DOHH2 (cell line): ENCODE measurements at regions not wholly inside any gene's neighbourhood (a gene's known extent, or its start where the extent isn't known, plus 50 kb on each side); places are given as distances from the start of the nearest gene placed in this dataset.

ENCODE experiments used
- H3F3A ChIP-seq: fragments of 200-600 bp; sonication (generic), shearing (Covaris generic); 2 replicates; pipeline ENCODE4 v1.6.0; 2016; ENCODE audit warnings: antibody characterized with exemption, mild to moderate bottlenecking; ENCODE audit not compliant: control insufficient read depth, insufficient read depth
- H3K27ac ChIP-seq: fragments of 200-600 bp; sonication (generic); 2 replicates; pipeline ENCODE4 v1.5.1; 2014; ENCODE audit warnings: low read depth, mild to moderate bottlenecking, low read length, moderate library complexity
- H3K27me3 ChIP-seq: fragments of 200-600 bp; sonication (generic); 2 replicates; pipeline ENCODE4 v1.6.1; 2014; ENCODE audit warnings: mild to moderate bottlenecking, low read length, mixed read lengths; ENCODE audit not compliant: control insufficient read depth
- H3K36me3 ChIP-seq: fragments of 200-600 bp; sonication (generic); 2 replicates; pipeline ENCODE4 v1.6.1; 2014; ENCODE audit warnings: mild to moderate bottlenecking, low read length, moderate library complexity, mixed read lengths; ENCODE audit not compliant: control insufficient read depth
- H3K4me1 ChIP-seq: fragments of 200-600 bp; sonication (generic); 2 replicates; pipeline ENCODE4 v1.6.1; 2014; ENCODE audit warnings: mild to moderate bottlenecking, low read length, mixed read lengths; ENCODE audit not compliant: control insufficient read depth
- H3K4me2 ChIP-seq: fragments of 200-600 bp; sonication (generic); 2 replicates; pipeline ENCODE4 v1.6.0; 2014; ENCODE audit warnings: mild to moderate bottlenecking, low read length, moderate library complexity
- H3K4me3 ChIP-seq: fragments of 200-600 bp; sonication (generic); 2 replicates; pipeline ENCODE4 v1.5.1; 2014; ENCODE audit warnings: mild to moderate bottlenecking, low read length, mixed read lengths
- H3K79me2 ChIP-seq: fragments of 200-600 bp; sonication (generic); 2 replicates; pipeline ENCODE4 v1.6.1; 2014; ENCODE audit warnings: mild to moderate bottlenecking, low read length, mixed read lengths; ENCODE audit not compliant: control insufficient read depth
- H3K9me2 ChIP-seq: fragments of 200-600 bp; sonication (generic); replicated peaks from 2 replicates; pipeline ENCODE4 v1.6.1; 2014; ENCODE audit warnings: mild to moderate bottlenecking, low read length, mixed read lengths; ENCODE audit not compliant: control insufficient read depth
- H3K9me3 ChIP-seq: fragments of 200-600 bp; sonication (generic); 2 replicates; pipeline ENCODE4 v1.6.1; 2014; ENCODE audit warnings: antibody characterized with exemption, low read length, mixed read lengths; ENCODE audit not compliant: control insufficient read depth, insufficient read depth
- H4K20me1 ChIP-seq: fragments of 200-600 bp; sonication (generic); 2 replicates; pipeline ENCODE4 v1.6.0; 2014; ENCODE audit warnings: low read depth, mild to moderate bottlenecking, antibody characterized with exemption, low read length, moderate library complexity; ENCODE audit not compliant: control insufficient read depth, insufficient read depth
- EZH2phosphoT487 ChIP-seq: fragments of 200-600 bp; sonication (generic); IDR thresholded peaks from 2 replicates; pipeline ENCODE4 v1.6.1; 2017; ENCODE audit warnings: borderline replicate concordance, mild to moderate bottlenecking, antibody characterized with exemption, low read length, moderate library complexity, mixed read lengths
- TF ChIP-seq, protein P1 (sequence below): fragments of 200-600 bp; sonication (generic); IDR thresholded peaks from one replicate; pipeline ENCODE4 v1.5.1; 2014; ENCODE audit warnings: antibody characterized with exemption, mild to moderate bottlenecking, low read depth, low read length; ENCODE audit not compliant: poor library complexity, severe bottlenecking

DNA sequence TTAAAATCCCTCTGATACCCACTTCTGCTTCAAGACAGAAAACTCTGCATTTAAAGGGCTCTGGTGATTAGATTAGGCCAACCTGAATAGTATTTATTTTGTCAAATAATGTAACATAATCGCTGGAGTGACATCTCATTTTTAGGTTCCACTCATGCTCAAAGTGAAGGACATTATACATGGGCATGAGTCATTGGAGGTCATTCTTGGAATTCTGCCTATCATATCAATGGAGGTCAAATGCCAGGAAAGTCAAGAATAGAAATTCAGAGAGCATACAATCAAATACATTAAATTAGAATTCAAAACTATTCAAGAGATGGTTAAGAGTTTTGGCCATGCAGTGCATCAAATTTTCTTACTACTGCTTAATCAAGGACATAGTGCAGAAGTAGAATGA, 50.8 kb upstream of the PRSS1 start:
- no peak for TF ChIP-seq EZH2phosphoT487
- TF ChIP-seq, protein P1, sequence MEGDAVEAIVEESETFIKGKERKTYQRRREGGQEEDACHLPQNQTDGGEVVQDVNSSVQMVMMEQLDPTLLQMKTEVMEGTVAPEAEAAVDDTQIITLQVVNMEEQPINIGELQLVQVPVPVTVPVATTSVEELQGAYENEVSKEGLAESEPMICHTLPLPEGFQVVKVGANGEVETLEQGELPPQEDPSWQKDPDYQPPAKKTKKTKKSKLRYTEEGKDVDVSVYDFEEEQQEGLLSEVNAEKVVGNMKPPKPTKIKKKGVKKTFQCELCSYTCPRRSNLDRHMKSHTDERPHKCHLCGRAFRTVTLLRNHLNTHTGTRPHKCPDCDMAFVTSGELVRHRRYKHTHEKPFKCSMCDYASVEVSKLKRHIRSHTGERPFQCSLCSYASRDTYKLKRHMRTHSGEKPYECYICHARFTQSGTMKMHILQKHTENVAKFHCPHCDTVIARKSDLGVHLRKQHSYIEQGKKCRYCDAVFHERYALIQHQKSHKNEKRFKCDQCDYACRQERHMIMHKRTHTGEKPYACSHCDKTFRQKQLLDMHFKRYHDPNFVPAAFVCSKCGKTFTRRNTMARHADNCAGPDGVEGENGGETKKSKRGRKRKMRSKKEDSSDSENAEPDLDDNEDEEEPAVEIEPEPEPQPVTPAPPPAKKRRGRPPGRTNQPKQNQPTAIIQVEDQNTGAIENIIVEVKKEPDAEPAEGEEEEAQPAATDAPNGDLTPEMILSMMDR = no peak
- no peaks in the 10 kb centered on the region for H3K9me2 ChIP-seq
- H3K9me3 ChIP-seq = no peaks in the 10 kb centered on the region
- H3F3A ChIP-seq = no peaks in the 10 kb centered on the region
- peaks cover 11% of the 10 kb centered on the region for H3K4me1 ChIP-seq
- no peaks in the 10 kb centered on the region for H3K79me2 ChIP-seq
- no peaks in the 10 kb centered on the region for H4K20me1 ChIP-seq
- H3K27ac ChIP-seq = no peak overlapping the region
- H3K4me3 ChIP-seq = no peak overlapping the region
- no peaks in the 10 kb centered on the region for H3K36me3 ChIP-seq
- no peak overlapping the region for H3K4me2 ChIP-seq
- H3K27me3 ChIP-seq = no peaks in the 10 kb centered on the region

DNA sequence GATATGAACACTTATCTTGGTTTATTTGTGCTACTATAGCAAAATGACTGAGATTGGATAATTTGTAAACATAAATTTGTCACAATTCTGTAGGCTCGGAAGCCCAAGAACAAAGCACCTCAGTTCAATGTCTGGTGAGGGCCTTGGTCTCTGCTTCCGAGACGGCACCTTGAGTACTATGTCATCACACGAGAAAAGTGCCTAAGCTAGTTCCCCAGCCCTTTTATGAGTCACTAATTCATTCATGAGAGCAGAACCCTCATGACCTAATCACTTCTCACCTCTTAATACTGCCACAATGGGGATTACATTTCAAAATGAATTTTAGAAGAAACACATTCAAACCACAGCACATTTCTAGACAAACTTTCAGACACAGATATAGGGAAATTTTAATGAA, 52.0 kb upstream of the PRSS1 start:
- Histone ChIP-seq H3K9me2 (no peaks in the 10 kb centered on the region), H3F3A (no peaks in the 10 kb centered on the region), H3K9me3 (no peaks in the 10 kb centered on the region), H3K27me3 (no peaks in the 10 kb centered on the region), H3K27ac (no peak overlapping the region), H3K4me1 (peaks cover 11% of the 10 kb centered on the region), H4K20me1 (no peaks in the 10 kb centered on the region), H3K79me2 (no peaks in the 10 kb centered on the region), H3K4me2 (no peak overlapping the region), H3K4me3 (no peak overlapping the region), H3K36me3 (no peaks in the 10 kb centered on the region)
- TF ChIP-seq, protein P1 = no peak
- TF ChIP-seq EZH2phosphoT487 = no peak

DNA sequence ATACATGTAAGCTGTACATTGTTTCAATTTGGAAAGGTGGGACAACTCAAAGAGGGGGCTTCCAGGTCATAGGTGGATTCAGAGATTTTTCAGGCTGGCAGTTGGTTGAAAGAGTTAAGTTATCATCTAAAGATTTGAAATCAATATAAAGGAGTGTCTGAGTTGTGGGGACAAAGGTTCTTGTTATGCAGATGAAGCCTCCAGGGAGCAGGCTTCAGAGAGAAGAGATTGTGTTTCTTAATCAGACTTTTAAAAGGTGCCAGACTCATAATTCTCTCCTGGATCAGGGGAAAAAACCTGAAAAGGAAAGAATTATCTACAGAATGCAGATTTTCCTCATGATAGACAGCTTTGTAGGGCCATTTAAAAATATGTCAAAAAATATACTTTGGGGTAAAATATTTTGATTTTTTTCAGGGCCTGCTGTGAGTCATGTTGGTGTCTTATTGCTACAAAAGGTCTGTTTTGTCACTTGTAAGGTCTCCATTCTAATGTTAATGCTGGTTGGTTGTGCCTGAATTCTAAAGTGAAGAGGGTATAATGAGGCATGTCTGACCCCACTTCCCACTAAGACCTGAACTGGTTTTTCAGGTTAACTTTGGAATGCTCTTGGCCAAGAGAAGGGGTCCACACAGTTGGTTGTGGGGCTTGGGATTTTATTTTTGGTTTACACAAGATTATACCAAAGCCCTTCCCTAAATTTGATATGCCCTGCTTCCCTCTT, 52.7 kb upstream of the PRSS1 start:
- Histone ChIP-seq H3K4me3 (no peak overlapping the region), H3K36me3 (no peaks in the 10 kb centered on the region), H3K27ac (no peak overlapping the region), H3K9me2 (no peaks in the 10 kb centered on the region), H4K20me1 (no peaks in the 10 kb centered on the region), H3K4me2 (no peak overlapping the region), H3K4me1 (peaks cover 11% of the 10 kb centered on the region), H3K79me2 (no peaks in the 10 kb centered on the region), H3K27me3 (no peaks in the 10 kb centered on the region), H3K9me3 (no peaks in the 10 kb centered on the region), H3F3A (no peaks in the 10 kb centered on the region)
- TF ChIP-seq, protein P1 = no peak
- no peak for TF ChIP-seq EZH2phosphoT487

DNA sequence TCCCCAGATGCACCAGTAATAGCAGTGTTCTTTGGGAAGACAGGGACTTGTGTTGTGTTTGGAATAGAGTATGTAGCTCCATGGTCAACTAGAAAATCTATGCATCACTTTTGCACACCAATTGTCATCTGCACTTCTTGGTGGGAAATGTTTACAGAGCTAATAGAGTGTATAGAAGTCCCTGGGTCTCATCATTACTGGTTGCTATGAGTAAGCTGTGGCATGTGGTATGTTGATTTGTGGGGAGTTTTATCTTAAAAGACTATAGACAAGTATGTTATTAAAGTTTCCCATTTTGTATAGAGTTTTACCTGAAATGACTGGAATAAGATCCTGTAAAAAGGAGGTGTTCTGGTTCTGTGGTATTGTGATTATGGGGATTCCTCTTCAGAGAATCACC, 55.4 kb upstream of the PRSS1 start:
- no peak overlapping the region for H3K4me3 ChIP-seq
- peaks cover 7% of the 10 kb centered on the region for H3K4me1 ChIP-seq
- no peak overlapping the region for H3K27ac ChIP-seq
- TF ChIP-seq, protein P1 = no peak
- no peak for TF ChIP-seq EZH2phosphoT487
- H3F3A ChIP-seq = no peaks in the 10 kb centered on the region
- H3K4me2 ChIP-seq = no peak overlapping the region
- H3K79me2 ChIP-seq = no peaks in the 10 kb centered on the region
- no peaks in the 10 kb centered on the region for H4K20me1 ChIP-seq
- no peaks in the 10 kb centered on the region for H3K27me3 ChIP-seq
- H3K9me2 ChIP-seq = no peaks in the 10 kb centered on the region
- no peaks in the 10 kb centered on the region for H3K36me3 ChIP-seq
- no peaks in the 10 kb centered on the region for H3K9me3 ChIP-seq
